ENCODE measurements at regions not wholly inside any gene's neighbourhood (a gene's known extent, or its start where the extent isn't known, plus 50 kb on each side); places are given as distances from the start of the nearest gene placed in this dataset.

- TF ChIP-seq CTCF (IDR thresholded peaks at IDR 0.05) (no peak), POLR2AphosphoS5 (IDR thresholded peaks at IDR 0.05) (no peak), POLR2A (IDR thresholded peaks at IDR 0.05) (no peak), EP300 (IDR thresholded peaks at IDR 0.05) (no peak)
Observed at GRCh38 chr16:88308441-88309173, 74.2 kb upstream of the ZNF469 start.
